MM.1S (cell line): ENCODE measurements at regions not wholly inside any gene's neighbourhood (a gene's known extent, or its start where the extent isn't known, plus 50 kb on each side); places are given as distances from the start of the nearest gene placed in this dataset.

ENCODE experiments used
- CTCF ChIP-seq: fragments of 300-600 bp; sonication (generic); IDR thresholded peaks from 2 replicates; pipeline ENCODE4 v1.5.1; 2016; ENCODE audit warnings: antibody characterized with exemption, low read length, mixed read lengths
- EZH2 ChIP-seq: fragments of 300-600 bp; sonication (generic); optimal IDR thresholded peaks from 2 replicates; pipeline ENCODE3; 2017; ENCODE audit warnings: low read depth, mild to moderate bottlenecking, antibody characterized with exemption, low read length, mixed read lengths
- EZH2phosphoT487 ChIP-seq: fragments of 300-600 bp; sonication (generic); IDR thresholded peaks from 2 replicates; pipeline ENCODE4 v1.6.1; 2018; ENCODE audit warnings: antibody characterized with exemption, low read length

- no peak for TF ChIP-seq CTCF
- no peak for TF ChIP-seq EZH2
- TF ChIP-seq EZH2phosphoT487, result no peak
Measured at GRCh38 chr2:234594715-234595114, 97.8 kb upstream of the ARL4C start.
